ENCODE measurements at regions not wholly inside any gene's neighbourhood (a gene's known extent, or its start where the extent isn't known, plus 50 kb on each side); places are given as distances from the start of the nearest gene placed in this dataset.

DNA sequence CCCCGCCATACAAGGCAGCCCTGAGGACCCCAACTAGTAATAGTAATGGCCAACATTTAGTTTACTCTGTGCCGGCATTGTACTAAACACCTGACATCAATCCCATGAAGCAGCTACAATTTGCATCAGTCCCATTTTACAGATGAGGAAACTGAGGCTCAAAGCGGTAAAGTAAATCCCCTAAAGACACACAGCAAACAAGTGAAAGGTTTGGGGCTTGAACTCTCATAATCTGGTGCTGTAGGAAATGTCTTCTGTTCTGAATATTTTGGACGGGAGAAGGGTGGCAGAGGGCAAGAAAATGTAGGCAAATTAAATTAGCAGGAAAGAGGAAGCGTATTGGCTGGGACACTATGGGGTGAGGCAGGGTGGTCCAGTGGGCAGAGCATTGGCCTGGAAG, 160.3 kb upstream of the SYT13 start:
- Histone ChIP-seq H3K36me3 (ENCODE audit: control insufficient read depth, insufficient read depth, low read length) (no peaks in the 10 kb centered on the region), H3K27me3 (ENCODE audit: control insufficient read depth, insufficient read depth, low read length) (peaks cover 6% of the 10 kb centered on the region), H3K9me3 (ENCODE audit: control insufficient read depth, low read length) (no peaks in the 10 kb centered on the region), H3K9ac (ENCODE audit: low read length) (no peak overlapping the region), H3K4me3 (ENCODE audit: low read length) (no peak overlapping the region), H3K4me1 (ENCODE audit: control insufficient read depth, insufficient read depth, low read length) (no peaks in the 10 kb centered on the region)

DNA sequence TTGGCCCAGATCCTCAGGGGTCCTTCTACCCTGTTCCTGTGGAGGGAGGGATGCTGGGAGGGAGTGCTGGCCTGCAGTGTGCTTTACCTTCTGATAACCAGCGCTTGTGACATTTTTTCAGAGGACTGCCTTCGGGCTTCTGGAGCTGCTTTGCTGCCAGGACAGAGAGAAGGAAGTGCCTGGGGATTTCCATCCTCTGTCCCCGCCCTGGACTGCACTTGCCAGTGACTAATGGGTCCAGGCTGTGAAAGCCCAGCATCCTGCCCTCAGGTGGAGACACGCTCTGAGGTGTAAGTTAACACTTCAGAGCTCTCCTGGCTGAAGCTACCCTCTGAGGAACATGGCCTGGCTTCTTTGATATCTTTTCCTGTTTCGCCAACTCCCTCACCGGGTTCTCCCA, 158.7 kb upstream of the SYT13 start:
- no peaks in the 10 kb centered on the region for H3K36me3 ChIP-seq (ENCODE audit: control insufficient read depth, insufficient read depth, low read length)
- no peaks in the 10 kb centered on the region for H3K4me1 ChIP-seq (ENCODE audit: control insufficient read depth, insufficient read depth, low read length)
- no peak overlapping the region for H3K9ac ChIP-seq (ENCODE audit: low read length)
- H3K4me3 ChIP-seq (ENCODE audit: low read length): no peak overlapping the region
- H3K9me3 ChIP-seq (ENCODE audit: control insufficient read depth, low read length): no peaks in the 10 kb centered on the region
- H3K27me3 ChIP-seq (ENCODE audit: control insufficient read depth, insufficient read depth, low read length): peaks cover 6% of the 10 kb centered on the region

DNA sequence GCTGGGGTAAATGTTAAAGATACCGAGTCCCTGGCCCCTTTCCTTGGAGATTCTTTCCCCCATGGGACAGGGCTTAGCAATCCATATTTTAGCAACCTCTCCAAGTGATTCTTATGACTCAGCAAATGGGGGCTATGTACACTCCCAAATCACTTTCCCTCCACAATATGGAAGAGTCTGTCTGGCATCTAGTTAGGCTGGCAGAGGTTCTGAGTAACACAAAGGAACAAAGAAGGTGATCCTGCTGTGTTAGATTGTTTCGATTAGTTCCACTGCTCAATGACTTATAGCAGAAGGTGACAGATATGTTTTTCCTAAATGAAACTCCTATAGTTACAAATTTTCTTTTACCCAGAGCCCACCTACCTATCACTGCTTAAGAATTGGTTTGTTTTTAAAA, 154.0 kb upstream of the SYT13 start:
- H3K4me3 ChIP-seq (ENCODE audit: low read length): no peak overlapping the region
- no peaks in the 10 kb centered on the region for H3K9me3 ChIP-seq (ENCODE audit: control insufficient read depth, low read length)
- H3K36me3 ChIP-seq (ENCODE audit: control insufficient read depth, insufficient read depth, low read length): no peaks in the 10 kb centered on the region
- no peaks in the 10 kb centered on the region for H3K4me1 ChIP-seq (ENCODE audit: control insufficient read depth, insufficient read depth, low read length)
- peaks cover 14% of the 10 kb centered on the region for H3K27me3 ChIP-seq (ENCODE audit: control insufficient read depth, insufficient read depth, low read length)
- H3K9ac ChIP-seq (ENCODE audit: low read length): no peak overlapping the region

DNA sequence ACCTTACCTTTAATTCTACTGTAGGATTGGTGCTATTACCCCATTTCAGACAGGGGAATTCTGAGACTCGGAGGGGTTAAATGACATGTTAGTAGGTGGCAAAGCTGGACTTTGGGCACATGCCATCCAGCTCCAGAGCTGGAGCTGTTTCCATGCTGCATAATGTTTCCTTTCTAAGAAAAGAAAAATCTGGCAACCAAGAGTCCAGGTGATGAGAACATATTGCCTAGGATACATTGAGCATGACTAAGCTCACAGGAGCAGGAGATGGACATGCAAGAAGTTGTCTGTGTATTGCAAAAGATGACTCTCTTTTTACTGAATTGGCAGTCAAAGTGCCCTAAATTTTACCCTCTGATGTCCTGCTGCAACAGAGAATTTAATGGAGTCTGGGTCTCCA, 150.8 kb upstream of the SYT13 start:
- Histone ChIP-seq H3K27me3 (ENCODE audit: control insufficient read depth, insufficient read depth, low read length) (peaks cover 11% of the 10 kb centered on the region), H3K4me1 (ENCODE audit: control insufficient read depth, insufficient read depth, low read length) (no peaks in the 10 kb centered on the region), H3K9ac (ENCODE audit: low read length) (no peak overlapping the region), H3K4me3 (ENCODE audit: low read length) (no peak overlapping the region), H3K9me3 (ENCODE audit: control insufficient read depth, low read length) (no peaks in the 10 kb centered on the region), H3K36me3 (ENCODE audit: control insufficient read depth, insufficient read depth, low read length) (no peaks in the 10 kb centered on the region)

DNA sequence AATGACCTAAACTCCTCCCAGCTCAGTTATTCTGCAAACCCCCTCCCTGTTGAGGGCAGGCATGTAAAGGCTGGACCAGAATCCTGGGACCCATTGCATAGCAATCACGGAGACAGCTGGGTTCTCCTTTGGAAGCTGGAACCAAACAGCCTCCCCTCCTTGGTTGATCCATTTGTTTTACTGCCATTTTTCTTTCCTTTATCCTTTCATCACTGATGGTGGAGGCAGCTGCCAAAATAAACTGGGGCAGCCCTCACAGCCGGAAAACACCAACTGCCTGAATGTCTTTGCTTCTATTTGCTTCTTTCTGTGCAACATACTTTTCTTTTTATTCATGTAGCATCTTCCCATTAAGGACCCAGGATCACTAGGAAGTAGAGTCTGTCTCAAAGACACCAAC, 150.0 kb upstream of the SYT13 start:
- Histone ChIP-seq H3K27me3 (ENCODE audit: control insufficient read depth, insufficient read depth, low read length) (peaks cover 11% of the 10 kb centered on the region), H3K4me3 (ENCODE audit: low read length) (no peak overlapping the region), H3K36me3 (ENCODE audit: control insufficient read depth, insufficient read depth, low read length) (no peaks in the 10 kb centered on the region), H3K9me3 (ENCODE audit: control insufficient read depth, low read length) (no peaks in the 10 kb centered on the region), H3K4me1 (ENCODE audit: control insufficient read depth, insufficient read depth, low read length) (no peaks in the 10 kb centered on the region), H3K9ac (ENCODE audit: low read length) (no peak overlapping the region)

DNA sequence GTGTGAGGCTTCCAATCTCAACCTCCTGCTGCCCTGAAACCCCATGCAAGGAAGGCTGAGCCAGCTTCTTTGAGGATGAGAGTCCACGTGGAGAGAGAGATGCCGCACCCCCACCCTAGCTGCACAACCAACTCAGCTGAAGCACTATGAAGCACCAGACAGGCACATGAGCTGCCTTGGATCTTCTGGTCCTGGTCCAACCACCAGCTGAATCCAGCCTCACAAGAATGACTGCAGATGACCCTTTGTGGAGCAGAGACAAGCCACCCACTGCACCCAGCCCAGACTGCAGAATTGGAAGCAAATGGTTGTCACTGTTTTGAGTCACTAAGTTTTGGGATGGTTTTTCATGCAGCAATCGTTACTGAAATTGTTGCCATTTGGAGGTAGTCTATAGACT, 149.6 kb upstream of the SYT13 start:
- Histone ChIP-seq H3K4me1 (ENCODE audit: control insufficient read depth, insufficient read depth, low read length) (no peaks in the 10 kb centered on the region), H3K36me3 (ENCODE audit: control insufficient read depth, insufficient read depth, low read length) (no peaks in the 10 kb centered on the region), H3K9ac (ENCODE audit: low read length) (no peak overlapping the region), H3K27me3 (ENCODE audit: control insufficient read depth, insufficient read depth, low read length) (peaks cover 11% of the 10 kb centered on the region), H3K9me3 (ENCODE audit: control insufficient read depth, low read length) (no peaks in the 10 kb centered on the region), H3K4me3 (ENCODE audit: low read length) (no peak overlapping the region)

DNA sequence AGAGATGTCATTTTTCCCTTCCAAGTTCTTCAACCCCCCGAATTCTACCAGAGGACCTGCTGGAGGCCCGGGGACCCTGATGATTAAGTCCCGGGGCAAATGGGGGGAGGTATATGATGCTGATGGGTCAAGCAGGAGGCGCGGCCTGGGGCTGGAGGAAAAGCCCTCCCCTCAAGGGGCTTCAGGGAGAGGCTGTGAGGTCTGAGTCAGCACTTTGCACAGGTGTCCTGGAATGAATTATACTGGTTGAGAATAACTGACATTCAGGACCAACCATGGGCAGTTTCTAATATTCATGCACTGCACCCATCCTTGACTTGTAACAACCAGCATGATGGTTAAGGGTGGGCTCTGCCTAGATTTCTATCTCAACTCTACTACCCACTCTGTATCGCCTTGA, 146.8 kb upstream of the SYT13 start:
- H3K4me1 ChIP-seq (ENCODE audit: control insufficient read depth, insufficient read depth, low read length): no peaks in the 10 kb centered on the region
- H3K4me3 ChIP-seq (ENCODE audit: low read length): no peak overlapping the region
- no peak overlapping the region for H3K9ac ChIP-seq (ENCODE audit: low read length)
- no peaks in the 10 kb centered on the region for H3K36me3 ChIP-seq (ENCODE audit: control insufficient read depth, insufficient read depth, low read length)
- H3K27me3 ChIP-seq (ENCODE audit: control insufficient read depth, insufficient read depth, low read length): peaks cover 11% of the 10 kb centered on the region
- H3K9me3 ChIP-seq (ENCODE audit: control insufficient read depth, low read length): no peaks in the 10 kb centered on the region

DNA sequence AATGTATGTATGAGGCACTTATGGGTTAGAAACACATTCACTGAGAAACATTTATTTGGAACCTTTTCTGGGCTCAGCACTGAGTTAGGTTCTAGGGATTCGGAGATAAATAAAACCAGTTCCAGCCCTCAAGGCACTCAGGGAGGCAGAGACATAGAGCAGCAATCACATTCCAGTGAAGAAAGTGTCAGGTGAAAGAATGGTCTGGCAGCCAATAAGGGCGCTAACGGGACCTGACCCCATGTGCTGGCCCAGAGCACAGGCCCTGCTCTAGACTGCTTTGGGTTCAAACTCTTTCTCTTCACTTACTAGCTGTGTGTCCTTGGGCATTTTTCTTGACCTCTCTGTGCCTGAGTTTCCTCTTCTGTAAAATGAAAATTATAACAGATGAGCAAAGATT, 146.0 kb upstream of the SYT13 start:
- Histone ChIP-seq H3K4me1 (ENCODE audit: control insufficient read depth, insufficient read depth, low read length) (no peaks in the 10 kb centered on the region), H3K36me3 (ENCODE audit: control insufficient read depth, insufficient read depth, low read length) (no peaks in the 10 kb centered on the region), H3K9ac (ENCODE audit: low read length) (no peak overlapping the region), H3K27me3 (ENCODE audit: control insufficient read depth, insufficient read depth, low read length) (peaks cover 11% of the 10 kb centered on the region), H3K9me3 (ENCODE audit: control insufficient read depth, low read length) (no peaks in the 10 kb centered on the region), H3K4me3 (ENCODE audit: low read length) (no peak overlapping the region)

DNA sequence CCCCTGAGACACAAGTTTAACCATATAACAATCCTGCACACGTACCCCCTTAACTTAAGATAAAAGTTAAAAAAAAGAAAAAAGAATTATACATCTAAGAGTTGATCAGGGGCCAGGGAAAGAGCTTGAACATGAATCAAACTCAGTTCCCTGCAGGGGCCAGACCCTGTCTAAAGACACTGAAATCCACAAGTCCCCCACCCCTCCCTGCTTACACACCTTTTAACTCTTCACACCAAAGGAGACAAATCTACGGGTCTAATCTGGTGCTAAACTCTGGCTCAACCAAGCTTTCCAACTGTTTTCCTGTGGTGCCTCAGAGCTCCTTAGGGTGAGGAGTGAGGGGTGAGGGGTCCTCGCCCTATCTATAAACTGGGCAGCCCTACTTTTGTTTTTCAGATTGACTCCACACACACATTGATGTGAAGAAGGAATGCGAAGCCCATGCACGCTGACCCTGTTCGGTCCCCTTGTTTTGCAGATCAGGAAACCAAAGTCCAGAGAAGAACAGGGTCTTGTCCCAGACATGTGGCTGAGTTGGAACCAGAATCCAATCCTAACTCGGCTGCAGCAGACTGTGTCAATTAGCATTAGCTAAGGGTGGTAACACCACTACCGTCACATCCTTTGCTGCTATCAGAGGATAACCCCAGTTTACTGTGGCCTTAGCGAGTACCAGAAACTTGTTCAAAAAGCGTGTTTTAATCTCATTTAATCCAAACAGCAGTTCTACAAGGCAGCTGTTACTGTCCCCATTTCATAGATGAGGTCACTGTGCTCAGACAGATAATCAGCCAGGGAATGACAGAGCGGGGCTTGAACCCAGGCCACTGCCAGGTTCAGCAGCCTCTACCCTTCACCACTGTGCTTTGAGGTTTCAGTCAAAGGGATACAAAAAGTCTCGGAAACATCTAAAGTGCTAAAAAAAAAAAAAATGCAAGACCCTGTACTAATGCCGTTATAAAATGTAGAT, 145.2 kb upstream of the SYT13 start:
- Histone ChIP-seq H3K27me3 (ENCODE audit: control insufficient read depth, insufficient read depth, low read length) (peaks cover 8% of the 10 kb centered on the region), H3K36me3 (ENCODE audit: control insufficient read depth, insufficient read depth, low read length) (no peaks in the 10 kb centered on the region), H3K4me1 (ENCODE audit: control insufficient read depth, insufficient read depth, low read length) (no peaks in the 10 kb centered on the region), H3K4me3 (ENCODE audit: low read length) (no peak overlapping the region), H3K9ac (ENCODE audit: low read length) (no peak overlapping the region), H3K9me3 (ENCODE audit: control insufficient read depth, low read length) (no peaks in the 10 kb centered on the region)

DNA sequence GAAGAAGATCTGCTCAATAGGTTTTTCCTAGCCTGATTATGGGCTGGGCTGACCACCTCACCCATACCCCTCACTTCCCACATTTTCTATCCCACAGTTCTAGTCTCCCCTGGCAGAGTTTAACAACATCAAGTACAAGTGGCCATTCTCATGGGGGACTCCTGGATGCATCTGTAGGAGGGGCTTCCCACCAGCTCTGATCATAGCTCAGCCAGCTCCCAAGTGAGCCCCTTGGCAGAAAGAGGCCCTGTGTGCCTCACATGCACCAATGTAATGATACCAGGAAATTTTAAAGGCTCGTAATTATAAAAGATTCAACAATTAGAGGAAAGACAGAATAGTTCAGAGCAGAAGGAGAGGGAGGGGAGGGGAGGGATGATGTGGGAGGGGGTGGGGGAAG, 144.2 kb upstream of the SYT13 start:
- Histone ChIP-seq H3K9me3 (ENCODE audit: control insufficient read depth, low read length) (no peaks in the 10 kb centered on the region), H3K27me3 (ENCODE audit: control insufficient read depth, insufficient read depth, low read length) (peaks cover 8% of the 10 kb centered on the region), H3K4me1 (ENCODE audit: control insufficient read depth, insufficient read depth, low read length) (no peaks in the 10 kb centered on the region)

DNA sequence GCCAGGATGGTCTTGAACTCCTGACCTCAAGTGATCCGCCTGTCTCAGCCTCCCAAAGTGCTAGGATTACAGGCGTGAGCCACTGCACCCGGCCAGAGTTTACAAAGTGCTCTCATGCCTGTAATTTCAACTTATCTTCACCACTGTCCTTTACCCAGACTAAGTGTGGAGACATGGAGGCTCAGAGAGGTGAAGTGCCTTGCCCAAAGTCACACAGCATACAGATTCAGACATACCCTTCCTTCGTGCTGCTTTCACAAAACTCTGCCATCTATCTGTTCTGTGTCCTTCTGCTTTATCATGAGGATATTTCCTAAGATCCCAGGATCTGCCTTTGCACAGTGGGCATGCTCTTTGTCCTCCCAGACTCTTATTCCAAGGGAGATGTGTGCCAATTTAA, 143.6 kb upstream of the SYT13 start:
- Histone ChIP-seq H3K27me3 (ENCODE audit: control insufficient read depth, insufficient read depth, low read length) (peaks cover 3% of the 10 kb centered on the region), H3K9me3 (ENCODE audit: control insufficient read depth, low read length) (no peaks in the 10 kb centered on the region), H3K4me1 (ENCODE audit: control insufficient read depth, insufficient read depth, low read length) (no peaks in the 10 kb centered on the region), H3K4me3 (ENCODE audit: low read length) (no peak overlapping the region), H3K36me3 (ENCODE audit: control insufficient read depth, insufficient read depth, low read length) (no peaks in the 10 kb centered on the region), H3K9ac (ENCODE audit: low read length) (no peak overlapping the region)

More for the DNA sequence above, 144.2 kb upstream of the SYT13 start:
- no peaks in the 10 kb centered on the region for H3K36me3 ChIP-seq (ENCODE audit: control insufficient read depth, insufficient read depth, low read length)
- H3K9ac ChIP-seq (ENCODE audit: low read length): no peak overlapping the region
- H3K4me3 ChIP-seq (ENCODE audit: low read length): no peak overlapping the region

DNA sequence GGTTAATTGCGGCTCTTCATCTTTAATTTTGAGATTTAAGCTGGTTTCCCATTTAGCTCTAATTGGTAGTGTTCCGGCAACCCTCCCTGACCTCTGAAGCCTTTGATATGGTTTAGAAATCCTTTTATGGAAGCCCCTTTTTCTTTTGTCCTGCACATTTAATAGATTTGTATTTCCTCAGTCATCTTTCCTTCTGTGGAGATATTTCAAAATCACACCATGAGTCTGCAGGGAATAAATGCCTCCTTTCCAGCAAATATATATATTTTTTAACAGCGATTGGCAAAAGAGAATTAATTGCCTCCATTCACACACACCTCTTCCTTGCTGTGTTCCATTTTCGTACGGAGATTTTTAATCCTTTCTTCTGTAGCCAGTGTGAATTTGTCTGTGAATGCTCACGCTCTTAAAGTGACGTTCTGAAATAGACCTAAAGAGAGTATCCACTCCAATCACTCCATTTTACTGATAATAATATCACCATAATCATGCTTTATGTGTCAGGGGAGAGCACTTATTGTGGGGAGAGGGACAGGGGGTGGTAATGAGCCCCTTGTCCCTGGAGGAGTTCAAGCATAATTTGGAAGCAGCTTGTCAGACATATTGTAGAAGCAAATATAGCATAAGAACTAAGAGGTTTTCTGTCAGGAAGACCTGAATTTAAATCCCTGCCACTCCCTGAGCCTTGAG, 142.5 kb upstream of the SYT13 start:
- no peaks in the 10 kb centered on the region for H3K9me3 ChIP-seq (ENCODE audit: control insufficient read depth, low read length)
- H3K27me3 ChIP-seq (ENCODE audit: control insufficient read depth, insufficient read depth, low read length): peaks cover 3% of the 10 kb centered on the region
- H3K9ac ChIP-seq (ENCODE audit: low read length): no peak overlapping the region
- no peaks in the 10 kb centered on the region for H3K36me3 ChIP-seq (ENCODE audit: control insufficient read depth, insufficient read depth, low read length)
- no peaks in the 10 kb centered on the region for H3K4me1 ChIP-seq (ENCODE audit: control insufficient read depth, insufficient read depth, low read length)
- H3K4me3 ChIP-seq (ENCODE audit: low read length): no peak overlapping the region

Data from mucosa of stomach (tissue), 1 donor.